Sigmoid colon (tissue), 4 donors: ENCODE measurements at regions not wholly inside any gene's neighbourhood (a gene's known extent, or its start where the extent isn't known, plus 50 kb on each side); places are given as distances from the start of the nearest gene placed in this dataset.

ENCODE experiments used
- POLR2AphosphoS5 ChIP-seq, 4 donors: sonication (generic); formaldehyde crosslinking; IDR thresholded peaks; one replicate each; pipeline ENCODE4 v1.6.1; 2017; ENCODE audit warnings: antibody characterized with exemption in 4 of 4
- TF ChIP-seq, protein P1 (sequence below), 4 experiments: fragments of 450-650 bp in 3 of 4; fragments of 200-600 bp in 1 of 4; IDR thresholded peaks; one replicate each; pipeline ENCODE4 v1.5.1; 2016 to 2019; ENCODE audit warnings: antibody characterized with exemption in 4 of 4, mild to moderate bottlenecking in 3 of 4, moderate library complexity in 2 of 4

DNA sequence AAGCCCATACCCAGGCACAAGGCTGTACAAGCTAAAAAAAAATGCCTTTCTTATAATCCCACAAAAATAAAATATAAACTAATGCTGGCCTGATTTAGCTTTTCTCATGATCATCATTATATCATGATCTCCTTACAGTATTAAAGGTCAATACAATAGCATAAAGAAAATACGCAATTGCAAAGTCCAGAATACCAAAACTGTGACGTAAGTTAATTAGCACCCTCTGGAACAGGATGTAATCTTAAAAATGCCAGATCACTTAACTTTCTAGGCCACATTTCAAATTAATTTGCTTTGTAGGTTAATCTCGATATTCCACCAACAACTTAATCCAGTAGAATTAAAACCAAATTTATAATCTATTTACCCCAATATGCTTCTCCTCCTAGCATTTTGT is 444.2 kb upstream of the CYLC2 start:
- TF ChIP-seq POLR2AphosphoS5 (IDR thresholded peaks at IDR 0.05), result no peak
- TF ChIP-seq, protein P1, sequence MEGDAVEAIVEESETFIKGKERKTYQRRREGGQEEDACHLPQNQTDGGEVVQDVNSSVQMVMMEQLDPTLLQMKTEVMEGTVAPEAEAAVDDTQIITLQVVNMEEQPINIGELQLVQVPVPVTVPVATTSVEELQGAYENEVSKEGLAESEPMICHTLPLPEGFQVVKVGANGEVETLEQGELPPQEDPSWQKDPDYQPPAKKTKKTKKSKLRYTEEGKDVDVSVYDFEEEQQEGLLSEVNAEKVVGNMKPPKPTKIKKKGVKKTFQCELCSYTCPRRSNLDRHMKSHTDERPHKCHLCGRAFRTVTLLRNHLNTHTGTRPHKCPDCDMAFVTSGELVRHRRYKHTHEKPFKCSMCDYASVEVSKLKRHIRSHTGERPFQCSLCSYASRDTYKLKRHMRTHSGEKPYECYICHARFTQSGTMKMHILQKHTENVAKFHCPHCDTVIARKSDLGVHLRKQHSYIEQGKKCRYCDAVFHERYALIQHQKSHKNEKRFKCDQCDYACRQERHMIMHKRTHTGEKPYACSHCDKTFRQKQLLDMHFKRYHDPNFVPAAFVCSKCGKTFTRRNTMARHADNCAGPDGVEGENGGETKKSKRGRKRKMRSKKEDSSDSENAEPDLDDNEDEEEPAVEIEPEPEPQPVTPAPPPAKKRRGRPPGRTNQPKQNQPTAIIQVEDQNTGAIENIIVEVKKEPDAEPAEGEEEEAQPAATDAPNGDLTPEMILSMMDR (IDR thresholded peaks at IDR 0.05), result no peak
